HuH-7 (cell line): ENCODE measurements at regions not wholly inside any gene's neighbourhood (a gene's known extent, or its start where the extent isn't known, plus 50 kb on each side); places are given as distances from the start of the nearest gene placed in this dataset.
"Not testable (repeated sequence)": the region's sequence is repeated elsewhere in the genome, so short reads cannot be mapped to it uniquely, and the experiment has no call there.

ENCODE experiments used
- DNase-seq: peaks from one replicate; pipeline ENCODE4 v3.0.0; 2011; ENCODE audit warnings: low spot score

DNA sequence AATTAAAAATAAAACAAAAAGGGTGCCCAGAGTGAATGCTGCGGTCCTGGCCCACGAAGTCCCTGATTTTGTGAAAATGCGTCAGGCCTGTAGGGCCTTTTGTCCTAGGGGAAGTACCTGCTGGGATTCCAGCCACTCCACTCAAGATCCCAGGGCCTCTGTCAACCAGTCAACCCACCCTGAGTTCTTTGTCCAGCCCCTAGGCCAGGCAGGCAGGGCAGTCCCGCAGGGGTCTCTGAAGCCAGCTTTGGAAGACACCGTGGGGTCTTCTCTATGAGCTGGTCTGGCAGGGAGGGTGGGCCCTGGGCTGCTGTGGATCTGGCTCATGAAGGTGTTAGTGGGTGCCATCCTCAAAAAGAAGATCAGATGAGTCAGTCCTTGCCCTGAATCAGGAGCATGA is 452.5 kb upstream of the MKI67 start:
- DNase-seq: no peak

DNA sequence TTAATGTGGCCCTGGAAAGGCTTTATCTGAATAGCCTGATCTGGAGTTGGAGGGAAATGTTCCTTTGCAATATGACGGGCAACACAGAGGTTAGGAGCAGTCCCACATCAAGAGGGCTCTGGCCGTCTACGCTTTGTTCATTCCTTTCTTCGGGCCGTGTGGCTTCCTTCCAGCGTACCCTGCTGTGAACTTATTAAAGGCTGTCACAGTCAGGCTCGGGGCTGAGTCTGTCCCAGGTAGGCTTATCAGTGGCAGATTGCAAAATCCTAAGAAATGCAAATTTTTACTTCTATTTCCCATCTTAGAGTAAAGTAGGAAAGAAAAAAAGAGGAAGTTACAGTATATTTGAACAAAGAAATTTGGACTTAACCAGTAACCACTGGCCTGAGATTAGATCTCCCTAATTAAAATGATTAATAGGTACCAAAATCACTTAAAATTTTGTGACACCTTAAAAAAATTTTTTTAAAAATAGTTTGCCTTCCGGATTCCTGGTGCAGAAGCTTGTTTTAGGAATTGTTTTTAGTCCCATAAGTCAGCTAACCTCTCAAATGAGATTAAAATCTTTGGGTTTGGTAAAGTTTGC is 453.1 kb upstream of the MKI67 start:
- no peak for DNase-seq

DNA sequence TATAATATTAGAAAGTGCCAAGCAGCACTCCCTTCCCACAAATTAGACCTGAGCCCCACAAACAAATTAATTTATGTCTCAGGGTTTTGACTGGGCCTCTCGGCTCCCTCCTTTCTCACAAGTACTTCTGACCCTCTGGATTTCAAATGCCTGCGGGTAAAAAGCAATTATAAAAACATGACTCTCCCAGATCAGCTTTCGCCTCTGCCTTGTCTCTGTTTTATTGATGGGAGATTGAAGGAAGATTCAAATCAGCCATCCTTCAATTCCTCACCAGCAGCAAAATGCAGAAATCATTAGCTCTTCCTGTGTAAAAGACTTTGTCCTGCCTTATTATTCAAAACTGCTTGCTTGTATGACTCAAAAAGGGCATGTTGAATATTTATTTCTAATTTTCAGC is 453.7 kb upstream of the MKI67 start:
- DNase-seq: no peak

DNA sequence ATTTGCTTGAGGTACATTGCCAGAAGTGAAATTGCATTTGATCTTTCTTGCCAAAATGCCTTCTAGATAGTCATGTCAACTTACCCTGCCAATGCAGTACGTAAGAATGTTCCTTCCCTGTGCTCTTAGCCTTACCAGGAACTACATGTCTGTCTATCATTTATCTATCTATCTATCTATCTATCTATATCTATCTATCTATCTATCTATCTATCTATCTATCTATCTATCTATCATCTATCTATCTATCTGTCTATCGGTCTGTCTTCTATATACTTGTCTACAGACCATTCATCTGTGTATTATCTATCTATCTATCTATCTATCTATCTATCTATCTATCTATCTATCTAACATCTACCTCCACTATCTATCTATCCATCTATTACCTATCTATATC is 456.9 kb upstream of the MKI67 start:
- not testable (repeated sequence) for DNase-seq

DNA sequence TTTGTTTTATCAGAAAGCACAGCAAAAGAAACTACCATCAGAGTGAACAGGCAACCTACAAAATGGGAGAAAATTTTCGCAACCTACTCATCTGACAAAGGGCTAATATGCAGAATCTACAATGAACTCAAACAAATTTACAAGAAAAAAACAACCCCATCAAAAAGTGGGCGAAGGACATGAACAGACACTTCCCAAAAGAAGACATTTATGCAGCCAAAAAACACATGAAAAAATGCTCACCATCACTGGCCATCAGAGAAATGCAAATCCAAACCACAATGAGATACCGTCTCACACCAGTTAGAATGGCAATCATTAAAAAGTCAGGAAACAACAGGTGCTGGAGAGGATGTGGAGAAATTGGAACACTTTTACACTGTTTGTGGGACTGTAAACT is 460.4 kb upstream of the MKI67 start:
- DNase-seq: not testable (repeated sequence)

DNA sequence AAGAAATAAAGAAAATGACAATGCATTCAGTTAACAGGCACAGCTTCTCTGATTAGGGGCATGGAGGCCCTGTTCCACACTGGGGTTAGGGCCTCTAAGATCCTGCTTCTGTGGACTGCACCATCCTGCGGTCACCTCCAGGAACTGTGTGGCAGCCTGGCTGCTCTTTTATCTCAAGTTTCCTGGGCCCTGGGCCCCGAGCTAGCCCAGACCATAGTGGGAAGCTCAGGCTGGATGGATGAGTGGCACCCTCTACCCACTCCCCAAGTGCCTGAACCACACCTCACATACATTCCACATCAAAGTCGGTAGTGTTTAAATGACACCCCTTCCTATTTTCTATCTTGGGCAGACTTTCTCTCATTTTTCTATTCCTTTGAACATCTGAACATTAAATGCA is 461.5 kb upstream of the MKI67 start:
- DNase-seq: no peak

DNA sequence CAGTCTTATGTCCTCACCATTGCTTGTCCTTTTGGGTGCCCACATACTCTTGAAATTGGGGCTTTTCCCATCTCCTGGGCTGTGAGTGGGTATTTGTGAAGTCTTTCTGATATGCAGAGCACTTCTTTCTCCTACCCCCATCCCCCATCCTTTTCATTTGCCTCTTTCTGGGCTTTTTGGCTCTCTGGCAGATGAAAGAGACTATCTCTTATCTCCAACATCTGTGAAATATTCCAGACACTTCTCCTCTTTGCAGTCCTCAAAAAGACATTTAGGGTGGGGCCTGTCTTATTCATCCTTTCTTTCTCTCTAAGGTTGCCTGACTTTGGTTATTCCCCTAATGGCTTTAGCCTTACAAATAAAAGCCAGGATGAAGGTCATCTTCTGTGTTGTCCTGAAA is 462.2 kb upstream of the MKI67 start:
- DNase-seq: no peak

DNA sequence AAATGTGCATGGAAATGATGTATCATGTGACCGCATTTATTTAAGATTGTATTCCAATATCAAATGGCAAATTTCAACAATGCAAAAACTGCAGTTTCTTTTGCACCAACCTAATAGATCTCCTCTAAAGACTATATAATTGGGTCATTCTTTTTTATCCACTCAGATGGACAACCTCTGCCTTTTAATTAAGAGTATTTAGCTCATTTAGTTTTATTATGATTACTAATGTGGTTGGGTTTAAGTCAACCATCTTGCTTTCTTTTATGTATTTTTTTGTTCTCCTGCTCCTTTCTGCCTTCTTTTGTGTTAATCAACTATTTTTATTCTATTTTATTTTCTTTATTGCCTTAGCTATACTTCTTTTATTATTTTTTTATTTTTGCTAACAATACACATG is 468.5 kb upstream of the MKI67 start:
- DNase-seq: no peak

DNA sequence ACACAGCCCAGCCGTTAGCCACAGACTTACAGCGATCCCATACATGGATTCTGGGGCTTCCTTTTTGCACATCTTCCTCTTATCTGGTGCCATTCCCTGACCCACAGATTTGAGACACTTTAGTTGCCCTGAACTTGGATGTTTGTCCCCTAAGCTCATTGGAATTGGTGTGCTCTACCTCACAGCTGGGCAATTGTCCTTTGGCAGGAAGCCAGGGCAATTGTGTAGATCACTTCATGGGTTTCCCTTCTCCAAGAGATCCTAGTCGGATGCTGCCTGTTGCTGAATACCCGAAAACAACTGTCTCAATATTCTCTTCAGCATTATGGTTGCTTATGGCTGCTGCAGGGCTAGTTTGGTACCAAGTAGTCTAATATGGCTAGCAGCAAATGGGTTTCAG is 470.7 kb upstream of the MKI67 start:
- no peak for DNase-seq

DNA sequence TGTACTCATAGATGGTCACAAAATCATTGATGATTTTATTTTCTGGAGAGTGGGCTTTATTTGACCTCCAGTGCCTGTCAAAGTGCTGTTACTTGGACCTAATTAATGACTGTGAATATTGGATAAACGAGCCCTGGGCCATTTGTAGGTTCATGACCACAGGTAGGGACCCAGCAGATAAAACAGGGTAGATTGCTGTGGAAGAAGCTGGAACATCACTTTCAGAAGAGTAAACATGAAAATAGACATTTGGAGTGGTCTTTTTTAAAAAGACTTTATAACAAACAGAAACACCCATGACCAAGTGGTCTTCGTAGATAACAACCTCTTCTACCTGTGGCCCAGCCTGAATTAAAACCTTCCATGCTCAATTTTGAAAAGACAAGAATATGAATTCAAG is 472.8 kb upstream of the MKI67 start:
- no peak for DNase-seq

DNA sequence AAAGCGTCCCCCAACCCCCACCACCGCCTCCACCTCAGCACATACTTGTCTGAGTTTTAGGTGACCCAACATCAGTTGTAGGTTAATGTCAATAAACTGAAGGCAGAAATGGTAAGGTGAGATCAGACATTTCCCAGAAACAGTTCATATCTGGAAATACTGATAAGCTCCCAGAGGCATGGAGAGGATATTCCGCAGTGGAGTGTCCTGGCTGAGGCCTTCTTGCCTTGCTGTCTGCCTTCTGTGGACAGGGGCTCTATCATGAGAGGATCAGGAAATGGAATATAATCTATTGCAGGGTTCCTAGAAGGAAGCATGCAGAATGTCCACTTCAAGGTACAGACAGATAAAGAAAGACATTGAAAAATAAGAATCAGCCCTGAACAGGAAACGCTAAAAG is 473.3 kb upstream of the MKI67 start:
- DNase-seq: no peak

DNA sequence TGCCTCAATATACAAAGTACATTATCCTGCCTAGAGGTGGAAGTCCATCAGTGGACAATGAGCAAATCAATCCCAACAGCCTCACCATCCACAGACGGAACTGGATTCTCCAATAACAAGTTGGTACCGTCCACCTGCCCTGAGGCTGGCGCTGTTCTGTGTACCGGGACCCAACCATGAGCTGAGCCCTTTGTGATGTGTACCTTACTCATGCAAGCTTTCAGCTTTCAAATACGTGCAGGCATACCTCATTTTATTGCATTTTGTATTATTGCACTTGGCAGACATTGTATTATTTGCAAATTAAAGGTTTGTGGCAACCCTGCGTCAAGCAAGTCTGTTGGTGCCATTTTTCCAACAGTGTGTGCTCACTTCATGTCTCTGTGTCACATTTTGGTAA is 476.0 kb upstream of the MKI67 start:
- no peak for DNase-seq

DNA sequence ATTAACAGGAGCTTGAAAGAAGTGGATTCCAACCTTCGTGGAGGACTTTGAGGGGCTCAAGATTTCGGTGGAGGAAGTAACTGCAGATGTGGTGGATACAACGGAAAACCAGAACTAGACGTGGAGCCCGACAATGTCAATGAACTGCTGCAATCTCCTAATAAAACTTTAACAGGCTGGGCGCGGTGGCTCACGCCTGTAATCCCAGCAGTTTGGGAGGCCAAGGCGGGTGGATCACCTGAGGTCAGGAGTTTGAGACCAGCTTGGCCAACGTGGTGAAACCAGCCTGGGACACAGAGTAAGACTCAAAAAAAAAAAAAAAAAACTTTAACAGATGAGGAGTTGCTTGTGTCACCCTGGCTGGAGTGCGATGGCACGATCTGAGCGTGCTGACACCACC is 477.8 kb upstream of the MKI67 start:
- no peak for DNase-seq

DNA sequence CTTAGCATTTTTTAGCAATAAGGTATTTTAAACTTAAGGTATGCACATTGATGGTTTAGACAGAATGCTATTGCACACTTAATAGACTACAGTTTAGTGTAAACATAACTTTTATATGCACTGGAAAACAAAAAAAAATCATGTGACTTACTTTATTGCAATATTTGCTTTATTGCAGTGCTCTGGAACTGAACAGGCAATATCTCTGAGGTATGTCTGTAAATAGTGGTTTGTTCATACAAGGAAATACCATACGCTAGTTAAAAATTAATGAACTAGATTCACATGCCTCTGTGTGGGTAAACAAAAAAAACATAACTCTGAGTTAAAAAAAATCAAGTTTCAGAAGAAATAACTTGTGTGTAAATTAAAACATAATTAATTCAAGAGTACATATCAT is 479.0 kb upstream of the MKI67 start:
- DNase-seq: no peak

DNA sequence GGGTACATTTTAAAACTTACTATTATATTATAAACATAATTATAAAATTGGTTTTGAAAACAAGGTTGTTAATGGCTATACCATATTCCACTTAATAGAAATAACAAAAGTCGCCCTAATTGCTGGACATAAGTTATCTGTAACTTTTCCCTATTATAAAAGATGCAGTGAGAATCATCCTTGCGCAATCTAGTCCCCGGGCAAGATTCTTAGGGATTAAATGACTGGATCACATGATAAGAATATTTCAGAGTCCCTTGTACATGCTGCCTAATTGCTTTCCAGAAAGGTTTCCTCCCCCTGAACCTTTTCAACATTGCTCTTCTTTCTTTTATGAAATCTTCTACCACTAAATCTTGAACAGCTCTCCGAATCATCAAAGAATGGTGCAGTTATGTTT is 479.8 kb upstream of the MKI67 start:
- DNase-seq: no peak

DNA sequence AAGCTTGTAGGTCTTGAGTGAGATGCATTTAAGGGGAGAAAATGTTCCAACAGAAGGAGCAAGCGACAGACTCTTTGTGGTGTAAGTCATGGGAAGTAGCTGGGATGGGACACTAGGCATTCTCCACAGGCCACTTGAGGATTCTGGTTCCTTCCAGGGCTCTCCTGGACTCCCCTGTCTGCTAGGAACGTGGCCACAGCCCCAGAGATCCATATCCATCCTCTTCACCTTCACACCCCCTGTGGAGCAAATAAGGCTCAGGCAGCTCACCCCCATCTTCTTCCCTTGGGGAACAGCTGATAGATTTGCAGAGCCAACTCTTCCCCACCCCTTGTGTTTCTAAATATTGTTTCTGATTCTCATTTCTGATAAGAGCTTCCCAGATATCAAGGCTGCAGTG is 482.6 kb upstream of the MKI67 start:
- no peak for DNase-seq

DNA sequence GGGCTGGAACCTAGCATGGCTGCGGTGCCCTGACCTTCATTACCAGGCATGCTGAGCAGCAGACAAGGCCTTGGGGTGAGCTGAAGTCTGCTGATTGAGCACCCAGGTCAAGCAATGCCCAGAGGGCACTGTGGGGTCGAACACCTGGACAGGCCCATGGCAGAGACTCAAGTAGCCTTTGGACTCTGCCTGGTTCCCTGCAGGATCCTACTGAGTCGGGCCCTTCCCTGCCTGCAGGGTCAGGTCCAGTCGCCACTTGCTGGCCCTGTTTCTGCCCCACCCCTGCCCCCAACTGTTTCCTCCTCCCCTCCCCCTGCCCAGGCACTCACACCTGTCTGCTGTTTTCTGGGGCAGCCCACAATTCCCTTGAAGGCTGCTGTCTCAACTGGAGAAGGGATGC is 483.2 kb upstream of the MKI67 start:
- no peak for DNase-seq

DNA sequence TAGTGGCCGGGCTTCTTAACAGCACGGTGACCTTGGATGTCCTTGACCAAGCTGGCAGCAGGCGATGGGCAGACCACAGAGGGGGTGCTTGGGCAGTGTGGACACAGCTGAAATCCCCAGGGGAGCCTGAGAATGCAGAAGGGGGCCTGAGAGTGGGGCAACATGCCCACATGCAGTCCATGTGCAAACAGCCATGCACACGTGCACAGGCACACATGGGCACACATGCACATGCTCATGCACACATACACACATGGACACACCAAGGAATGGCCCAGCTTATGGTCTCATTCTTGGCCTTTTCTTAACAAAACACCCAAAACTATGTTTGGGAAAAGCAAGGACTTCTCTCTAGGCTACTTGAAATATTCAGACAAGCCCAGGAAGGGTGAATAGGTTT is 483.9 kb upstream of the MKI67 start:
- no peak for DNase-seq

DNA sequence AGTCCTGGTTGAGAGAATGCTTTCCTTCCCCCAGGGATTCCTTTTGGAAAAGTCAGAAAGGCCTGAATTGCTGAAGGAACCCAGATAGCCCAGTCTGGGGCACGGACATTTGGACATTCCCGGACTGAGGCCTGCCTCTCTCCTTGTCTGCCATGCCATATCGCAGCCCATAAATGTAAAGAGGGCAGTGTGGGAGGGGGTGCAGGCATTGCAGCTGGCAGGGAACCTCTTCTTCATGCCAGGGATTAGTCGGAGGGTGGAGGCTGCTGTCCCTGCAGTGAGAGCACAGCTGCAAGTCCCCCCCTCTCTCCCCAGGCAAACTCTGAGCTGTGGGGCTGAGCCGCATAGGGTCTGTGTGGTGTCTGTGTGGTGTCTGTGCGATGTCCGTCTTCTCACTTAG is 486.0 kb upstream of the MKI67 start:
- DNase-seq: no peak

DNA sequence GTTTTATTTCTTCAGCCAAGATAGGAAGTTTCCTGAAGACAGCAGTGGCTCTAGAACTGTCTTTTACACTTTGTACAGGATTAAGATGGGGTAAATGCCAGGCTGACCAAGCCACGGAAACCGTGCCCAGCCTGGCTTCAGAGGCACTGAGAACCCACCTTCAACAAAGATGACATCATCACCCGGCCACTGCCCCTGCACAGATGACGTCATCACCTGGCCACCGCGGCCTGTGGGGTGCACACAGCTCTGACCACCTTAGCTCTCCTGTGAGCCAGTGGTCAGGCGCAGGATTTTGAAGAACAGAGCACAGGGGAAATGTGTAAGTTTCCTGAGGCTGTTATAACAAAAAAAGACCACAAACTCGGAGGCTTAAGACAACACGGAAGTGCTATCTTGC is 486.4 kb upstream of the MKI67 start:
- no peak for DNase-seq

DNA sequence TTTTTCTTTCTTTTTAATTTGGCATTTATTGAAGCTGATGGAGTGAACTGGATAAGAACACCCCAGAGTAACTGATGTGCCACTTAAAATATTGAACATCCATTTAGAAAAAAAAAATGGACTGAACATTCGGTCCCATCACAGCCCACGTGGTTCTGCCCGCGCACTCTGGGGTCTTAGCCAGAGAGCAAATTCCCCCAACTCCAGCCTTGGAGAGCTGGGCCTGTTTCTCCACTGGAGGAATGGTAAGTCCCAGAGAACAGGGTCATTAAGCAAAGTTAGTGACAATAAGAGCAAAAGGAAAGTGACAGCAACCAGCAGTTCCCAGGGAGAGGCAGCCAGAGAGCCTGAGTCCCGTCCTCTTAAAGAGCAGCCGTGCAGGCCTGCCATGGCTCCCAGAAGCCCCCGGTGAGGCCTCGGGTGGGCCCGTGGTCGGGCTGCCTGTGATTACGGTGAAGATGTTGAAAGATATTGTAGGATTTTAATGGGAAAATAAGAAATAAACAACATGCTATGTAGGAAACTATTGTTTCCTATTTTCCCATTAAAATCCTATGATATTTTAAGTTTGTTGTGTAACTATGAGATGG is 487.9 kb upstream of the MKI67 start:
- DNase-seq: no peak

DNA sequence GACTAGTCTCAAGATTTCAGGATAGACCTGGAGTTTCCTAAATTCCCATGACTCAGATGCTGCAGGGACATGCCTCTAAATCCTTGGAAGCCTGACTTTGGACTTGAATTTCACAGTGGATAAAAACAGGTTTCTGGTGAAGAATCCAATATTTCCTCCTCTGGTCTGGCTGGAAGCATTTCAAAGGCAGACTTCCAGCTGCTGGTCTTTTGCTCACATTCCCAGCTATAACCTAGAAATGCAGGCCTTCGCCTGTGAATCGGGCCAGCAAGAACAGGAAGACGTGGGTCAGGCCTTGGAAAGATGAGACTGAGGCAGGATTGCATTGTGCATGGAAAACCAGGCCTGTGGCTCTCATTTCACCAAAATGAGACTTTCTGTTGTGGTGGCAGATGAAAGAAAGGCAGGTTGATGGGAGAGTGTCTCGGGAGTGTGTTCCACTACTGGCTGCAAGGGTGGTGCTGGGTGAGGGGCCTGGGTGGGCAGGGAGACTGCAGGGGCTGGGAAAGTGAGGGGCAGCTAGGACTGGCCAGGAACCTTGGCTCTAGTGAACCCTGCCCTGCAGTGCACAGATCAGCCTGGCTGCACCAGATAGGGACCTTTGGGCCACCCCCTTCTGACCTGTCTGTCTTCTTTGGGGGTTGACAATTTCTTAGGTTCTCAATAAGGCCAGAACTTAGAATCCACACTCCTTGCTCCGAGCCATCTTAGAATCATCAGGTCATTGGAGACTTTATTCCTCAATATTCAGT is 488.8 kb upstream of the MKI67 start:
- no peak for DNase-seq

DNA sequence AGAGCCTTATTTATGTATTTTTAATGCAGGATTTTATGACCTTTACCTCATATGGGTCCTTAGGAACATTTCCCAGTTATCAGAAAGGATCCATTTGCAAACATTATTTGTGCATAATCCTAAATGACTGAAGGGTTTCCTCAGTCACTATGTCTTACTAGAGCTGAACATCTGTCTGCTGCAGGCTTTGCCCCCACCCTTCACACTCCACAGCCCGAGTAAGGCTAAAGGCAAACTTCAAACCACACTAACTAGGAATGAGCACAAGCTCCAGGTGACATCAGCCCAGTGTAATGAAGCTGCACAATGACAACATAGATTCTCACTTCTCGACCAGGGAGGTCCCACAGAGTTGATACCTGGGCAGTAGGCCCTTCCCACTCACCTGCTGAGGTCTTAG is 491.3 kb upstream of the MKI67 start:
- no peak for DNase-seq

DNA sequence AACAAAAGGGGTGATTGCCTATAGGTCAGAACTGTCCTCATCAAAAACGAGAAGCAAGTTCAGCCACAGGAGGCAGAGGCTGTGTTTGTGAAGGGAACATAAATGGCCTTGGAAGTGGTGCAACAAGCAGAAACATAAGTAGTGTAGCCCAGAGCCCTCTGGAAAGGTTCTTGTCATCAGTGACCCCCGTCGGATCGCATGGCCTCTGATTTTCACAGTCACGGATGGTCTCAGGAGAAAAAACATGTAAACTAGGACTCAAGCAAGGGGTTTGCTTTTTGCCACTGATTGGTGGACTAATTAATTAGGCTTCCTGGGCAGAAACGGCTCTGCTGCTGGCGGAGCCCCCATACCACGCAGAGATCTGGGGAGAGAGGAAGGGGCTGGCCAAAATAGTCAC is 496.5 kb upstream of the MKI67 start:
- no peak for DNase-seq
